Activated CD8-positive, alpha-beta memory T cell treated with anti-CD3 and anti-CD28 coated beads for 48 hours (primary cell): ENCODE measurements at regions not wholly inside any gene's neighbourhood (a gene's known extent, or its start where the extent isn't known, plus 50 kb on each side); places are given as distances from the start of the nearest gene placed in this dataset.

ENCODE experiments used
- DNase-seq, 3 experiments: peaks; one replicate each; pipeline ENCODE4 v3.0.0-alpha.2; 2020; ENCODE audit warnings: low read depth in 2 of 3, low spot score in 2 of 3

GRCh38 chr17:33750943-33751701 is 458.0 kb upstream of the ASIC2 start:
- DNase-seq: peak; percentile 2 to 43 (median 40)

- no peak for DNase-seq
These were observed 458.6 kb upstream of the ASIC2 start for GRCh38 chr17:33751702-33752065.

DNA sequence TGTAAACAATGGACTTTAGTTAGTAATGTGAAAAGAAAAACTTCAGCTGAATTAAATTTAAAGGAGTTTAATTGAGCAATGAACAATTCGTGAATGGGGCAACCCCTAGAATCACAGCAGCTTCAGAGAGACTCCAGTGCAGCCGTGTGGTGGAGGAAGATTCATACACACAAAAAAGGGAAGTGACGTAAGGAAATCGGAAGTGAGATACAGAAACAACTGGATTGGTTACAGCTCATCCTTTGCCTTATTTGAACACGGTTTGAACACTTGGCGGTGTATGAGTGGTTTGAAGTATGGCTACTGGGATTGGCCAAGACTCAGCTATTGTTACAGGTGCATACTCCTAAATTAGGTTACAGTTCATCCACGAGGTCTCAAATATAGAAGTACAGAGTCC is 460.4 kb upstream of the ASIC2 start:
- DNase-seq: no peak

DNA sequence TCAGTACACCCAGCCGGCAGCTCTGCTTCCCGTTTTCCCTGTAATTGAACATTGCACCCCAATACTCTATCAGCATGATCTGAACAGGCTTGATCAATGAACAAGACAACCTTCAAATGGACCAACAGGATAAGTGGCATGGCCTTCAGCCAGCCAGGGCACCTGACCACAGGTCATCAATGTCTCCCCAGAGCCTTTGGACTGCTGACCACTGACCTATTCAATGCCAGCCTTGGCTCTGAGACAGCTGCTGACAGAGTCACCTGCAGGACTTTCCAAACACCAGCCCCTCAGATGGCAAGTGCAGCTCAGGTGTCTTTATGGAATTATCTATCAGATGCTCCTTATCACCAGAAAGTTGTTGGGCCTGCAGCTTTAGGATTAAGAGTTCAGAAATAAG is 462.9 kb upstream of the ASIC2 start:
- no peak for DNase-seq

- no peak for DNase-seq
These were observed 472.8 kb upstream of the ASIC2 start for GRCh38 chr17:33765871-33766270.

GRCh38 chr17:33766721-33767120 is 473.6 kb upstream of the ASIC2 start:
- no peak for DNase-seq

GRCh38 chr17:33769066-33769465 is 476.0 kb upstream of the ASIC2 start:
- DNase-seq: no peak

DNA sequence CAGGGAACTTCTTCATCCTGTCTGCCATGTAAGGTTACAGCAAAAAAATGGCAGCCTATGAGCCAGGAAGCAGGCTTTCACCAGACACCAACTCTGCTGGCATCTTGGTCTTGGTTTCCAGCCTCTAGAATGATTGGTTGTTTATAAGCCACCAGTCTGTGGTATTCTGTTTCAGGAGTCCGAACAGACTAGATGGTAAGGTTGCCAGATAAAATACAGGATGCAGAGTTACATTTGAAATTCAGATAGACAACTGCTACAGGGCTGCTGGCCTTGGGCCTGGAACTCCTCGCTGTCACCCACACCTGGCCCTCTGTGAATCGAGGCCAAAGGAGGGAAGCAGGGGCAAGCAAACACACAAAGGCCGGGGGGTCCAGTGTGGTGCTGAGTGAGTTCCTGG is 478.8 kb upstream of the CCL2 start:
- no peak for DNase-seq

- DNase-seq: no peak
These were observed 478.2 kb upstream of the CCL2 start for GRCh38 chr17:33776903-33777302.

- DNase-seq: no peak
These were observed 477.4 kb upstream of the CCL2 start for GRCh38 chr17:33777674-33778073.

DNA sequence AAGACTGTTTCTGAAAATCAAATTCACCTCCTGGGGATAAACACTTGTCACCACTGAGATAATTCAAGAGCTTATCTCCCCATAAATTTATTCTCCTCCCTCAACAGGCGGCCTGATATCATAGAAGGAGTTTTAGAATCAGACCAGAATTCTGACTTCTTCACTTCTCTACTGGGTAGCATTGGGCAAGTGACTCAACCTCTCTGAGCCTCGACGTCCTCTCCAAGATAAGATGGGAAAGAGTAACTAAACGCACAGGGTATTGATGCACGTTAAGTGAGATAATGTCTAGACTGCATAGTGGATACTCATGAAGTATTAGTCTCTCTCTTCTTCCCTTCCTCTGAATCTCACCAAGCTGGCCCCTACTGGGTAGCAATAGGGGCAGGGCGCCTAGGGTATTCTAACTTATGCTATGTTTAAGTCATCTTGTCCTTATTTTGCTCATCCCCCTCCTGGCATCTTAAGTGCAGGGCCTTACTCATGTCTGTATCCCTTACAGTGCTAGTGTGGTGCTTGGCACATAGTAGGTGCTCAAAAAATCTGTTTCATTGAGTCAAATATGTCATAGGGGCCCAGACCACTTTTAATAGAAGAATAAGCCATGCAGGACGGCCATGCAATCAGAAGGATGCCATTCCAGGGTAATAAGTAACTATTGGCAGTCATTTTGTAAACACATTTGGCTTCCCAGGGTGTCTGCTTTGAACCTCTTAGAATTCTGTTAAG is 476.4 kb upstream of the CCL2 start:
- no peak for DNase-seq

- DNase-seq: peak in 1 of 3 experiments; percentile 0
These were observed 475.9 kb upstream of the CCL2 start for GRCh38 chr17:33779234-33779591.

- DNase-seq: no peak
These were observed 469.8 kb upstream of the CCL2 start for GRCh38 chr17:33785281-33785680.

- DNase-seq: no peak
These were observed 468.6 kb upstream of the CCL2 start for GRCh38 chr17:33786478-33786877.

- DNase-seq: no peak
These were observed 465.4 kb upstream of the CCL2 start for GRCh38 chr17:33789658-33790057.

DNA sequence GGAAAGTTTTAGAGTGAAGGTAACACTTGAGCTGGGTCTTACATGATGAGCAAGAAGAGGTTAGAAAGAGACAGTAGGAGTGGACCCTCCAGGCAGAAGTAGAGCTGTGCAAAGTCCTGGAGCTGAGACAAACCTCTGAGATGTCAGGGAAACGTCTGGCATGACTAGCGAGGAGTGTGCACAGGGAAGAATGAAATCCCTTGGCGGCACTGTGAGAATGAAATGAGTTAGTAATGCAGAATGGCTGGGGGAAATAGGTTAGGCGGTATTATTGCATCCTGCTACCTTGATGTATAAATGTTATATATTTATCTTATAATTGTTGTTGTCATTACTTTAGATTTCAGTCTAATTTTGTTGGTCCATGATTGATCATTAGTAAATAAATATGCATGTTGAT is 457.9 kb upstream of the CCL2 start:
- no peak for DNase-seq

DNA sequence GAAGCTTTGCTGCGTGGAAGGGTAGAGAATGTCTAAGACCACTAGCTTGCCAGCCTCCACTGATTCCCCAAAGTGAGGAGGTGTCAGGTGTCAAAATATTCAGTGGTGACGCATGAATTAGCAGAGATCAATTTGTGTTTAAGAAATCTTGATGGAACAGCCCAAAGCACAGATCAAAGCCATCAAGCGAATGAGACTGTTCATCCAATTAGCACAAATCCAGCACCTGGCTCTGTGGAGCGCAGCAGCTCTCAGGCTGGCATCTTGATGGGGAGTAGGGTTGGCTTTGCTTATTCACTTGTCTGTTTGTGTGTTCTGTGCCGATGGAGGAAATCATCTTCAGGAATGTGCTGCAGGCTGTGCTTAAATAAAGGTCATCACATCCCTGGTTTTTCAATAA is 456.8 kb upstream of the CCL2 start:
- no peak for DNase-seq

DNA sequence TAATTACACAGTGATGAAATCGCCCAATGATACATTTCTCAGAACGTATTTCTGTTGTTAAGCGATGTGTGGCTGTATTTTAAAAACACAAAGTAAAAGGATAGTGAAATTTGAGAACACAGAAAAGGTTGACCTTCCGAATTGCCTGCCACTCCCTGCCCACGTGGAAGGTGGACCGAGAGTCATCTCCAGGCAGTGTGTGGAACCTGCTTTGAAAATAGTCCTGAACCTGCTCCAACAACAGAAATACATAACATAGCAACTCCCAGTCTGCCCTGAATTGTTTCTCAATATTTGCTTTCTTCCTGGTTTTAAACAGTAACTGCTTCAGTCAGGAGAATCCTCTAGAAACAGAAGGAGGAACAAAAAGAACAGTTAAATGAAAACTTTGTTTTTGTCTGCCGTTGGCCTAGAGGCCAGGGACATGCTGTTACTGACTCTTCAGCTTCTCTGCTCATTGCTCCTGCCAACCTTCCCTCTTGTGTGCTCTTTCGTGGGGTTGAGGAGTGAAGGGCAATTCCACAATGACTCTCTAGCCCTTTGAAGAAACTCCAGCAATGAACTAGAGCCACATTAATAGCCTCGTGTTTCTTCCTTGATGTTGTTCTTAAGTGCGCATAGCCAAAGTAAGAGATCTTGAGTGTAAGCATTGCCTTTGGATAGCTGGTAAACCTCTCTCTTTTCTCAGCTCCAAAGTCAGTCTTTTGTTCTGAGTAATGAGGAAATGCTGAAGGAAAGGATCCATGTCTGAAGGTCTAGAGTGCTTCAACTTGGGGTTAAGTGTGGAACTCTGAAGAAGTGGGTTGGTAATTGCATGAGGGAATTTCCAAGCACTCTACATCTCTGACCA is 452.5 kb upstream of the CCL2 start:
- DNase-seq: no peak

- DNase-seq: no peak
These were observed 451.8 kb upstream of the CCL2 start for GRCh38 chr17:33803199-33803685.

- DNase-seq: no peak
These were observed 451.4 kb upstream of the CCL2 start for GRCh38 chr17:33803686-33804085.

DNA sequence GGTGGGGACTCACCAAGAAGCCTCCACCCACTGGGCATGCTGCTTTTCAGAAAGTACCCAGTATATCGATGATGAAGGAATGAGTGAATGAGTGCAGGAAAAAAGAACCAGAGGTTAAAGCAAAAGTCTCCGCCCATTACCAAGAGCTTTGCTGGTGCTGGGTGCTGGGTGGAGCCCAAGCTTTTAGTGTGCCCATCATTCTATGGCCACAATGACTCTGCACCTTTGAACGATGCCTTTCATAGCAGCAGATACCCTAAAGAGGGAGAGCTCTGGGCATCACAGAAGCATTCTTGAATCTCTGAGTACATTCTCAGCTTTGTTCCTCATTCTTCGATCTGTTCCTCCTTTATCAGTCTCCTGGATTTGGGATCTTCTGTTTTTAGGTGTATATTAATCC is 450.7 kb upstream of the CCL2 start:
- no peak for DNase-seq

DNA sequence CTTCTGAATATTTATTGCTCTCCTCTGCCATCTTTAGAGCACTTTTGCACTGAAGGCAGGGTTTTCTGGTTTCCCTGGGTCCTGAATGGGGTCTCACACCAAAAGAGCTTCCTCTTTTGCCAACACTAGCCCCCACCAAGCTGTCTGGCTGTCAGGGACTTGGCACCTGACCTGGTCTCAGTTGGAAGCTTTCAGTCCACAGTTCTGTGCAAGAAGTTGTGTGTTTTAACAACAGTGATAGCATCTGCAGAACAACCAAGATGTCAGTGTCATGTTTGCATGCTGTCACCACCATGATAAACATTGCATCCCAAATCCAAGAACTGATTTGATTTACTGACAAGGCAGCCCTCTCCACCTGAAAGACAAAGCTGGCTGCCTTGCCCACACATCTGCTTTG is 448.5 kb upstream of the CCL2 start:
- no peak for DNase-seq
